Skin epidermis (tissue), 12 donors: ENCODE measurements at regions not wholly inside any gene's neighbourhood (a gene's known extent, or its start where the extent isn't known, plus 50 kb on each side); places are given as distances from the start of the nearest gene placed in this dataset.

ENCODE experiments used
- H3K27ac ChIP-seq, 21 experiments: fragments of 200-600 bp; sonication (generic) in 11 of 21; one replicate each; pipeline ENCODE4 v1.5.0; 2020; ENCODE audit warnings: mild to moderate bottlenecking in 3 of 21, inconsistent platforms in 2 of 21, moderate library complexity in 2 of 21
- H3K4me3 ChIP-seq, 7 experiments: fragments of 200-600 bp; sonication (generic) in 2 of 7; one replicate each; pipeline ENCODE4 v1.5.0; 2020; ENCODE audit warnings: inconsistent platforms in 2 of 7, mild to moderate bottlenecking in 2 of 7, moderate library complexity in 1 of 7

- no peak overlapping the region for H3K27ac ChIP-seq
Observed at GRCh38 chr21:16942703-16943102, 570.1 kb upstream of the CXADR start.

GRCh38 chr21:16943231-16943630, 569.6 kb upstream of the CXADR start:
- no peak overlapping the region for H3K27ac ChIP-seq
- no peak overlapping the region for H3K4me3 ChIP-seq

More at GRCh38 chr21:16942703-16943102, 570.1 kb upstream of the CXADR start:
- H3K4me3 ChIP-seq = no peak overlapping the region

- no peak overlapping the region for H3K27ac ChIP-seq
- H3K4me3 ChIP-seq = no peak overlapping the region
Observed at GRCh38 chr21:16945580-16945979, 567.3 kb upstream of the CXADR start.

GRCh38 chr21:16956824-16957223, 556.0 kb upstream of the CXADR start:
- H3K4me3 ChIP-seq = no peak overlapping the region
- H3K27ac ChIP-seq = no peak overlapping the region

- no peak overlapping the region for H3K4me3 ChIP-seq
- no peak overlapping the region for H3K27ac ChIP-seq
Observed at GRCh38 chr21:16965424-16965823, 547.4 kb upstream of the CXADR start.

- no peak overlapping the region for H3K4me3 ChIP-seq
- no peak overlapping the region for H3K27ac ChIP-seq
Observed at GRCh38 chr21:16968436-16968835, 544.4 kb upstream of the CXADR start.

GRCh38 chr21:16969636-16970035, 543.2 kb upstream of the CXADR start:
- H3K27ac ChIP-seq = no peak overlapping the region
- H3K4me3 ChIP-seq = no peak overlapping the region

- no peak overlapping the region for H3K27ac ChIP-seq
- no peak overlapping the region for H3K4me3 ChIP-seq
Observed at GRCh38 chr21:16974060-16974459, 538.8 kb upstream of the CXADR start.

- Histone ChIP-seq H3K27ac (peak overlapping the region in 4 of 21 experiments; percentile 1 to 70 (median 30)), H3K4me3 (no peak overlapping the region)
Observed at GRCh38 chr21:16976193-16976592, 536.6 kb upstream of the CXADR start.

GRCh38 chr21:16978309-16978895, 534.4 kb upstream of the CXADR start:
- no peak overlapping the region for H3K27ac ChIP-seq
- no peak overlapping the region for H3K4me3 ChIP-seq

- Histone ChIP-seq H3K27ac (no peak overlapping the region), H3K4me3 (no peak overlapping the region)
Observed at GRCh38 chr21:16979574-16979973, 533.3 kb upstream of the CXADR start.

GRCh38 chr21:16983420-16983819, 529.4 kb upstream of the CXADR start:
- Histone ChIP-seq H3K27ac (no peak overlapping the region), H3K4me3 (no peak overlapping the region)

GRCh38 chr21:16992448-16992847, 520.4 kb upstream of the CXADR start:
- Histone ChIP-seq H3K27ac (no peak overlapping the region), H3K4me3 (no peak overlapping the region)

- no peak overlapping the region for H3K4me3 ChIP-seq
- H3K27ac ChIP-seq = no peak overlapping the region
Observed at GRCh38 chr21:16993416-16994038, 519.3 kb upstream of the CXADR start.

- Histone ChIP-seq H3K27ac (peak overlapping the region in 7 of 21 experiments; percentile 13 to 59 (median 31)), H3K4me3 (no peak overlapping the region)
Observed at GRCh38 chr21:17002594-17003257, 510.1 kb upstream of the CXADR start.

- H3K27ac ChIP-seq = peak overlapping the region in 8 of 21 experiments; percentile 0 to 59 (median 30)
- H3K4me3 ChIP-seq = no peak overlapping the region
Observed at GRCh38 chr21:17003258-17003615, 509.6 kb upstream of the CXADR start.

- peak overlapping the region in 7 of 21 experiments; percentile 9 to 37 (median 15) for H3K27ac ChIP-seq
- no peak overlapping the region for H3K4me3 ChIP-seq
Observed at GRCh38 chr21:17003763-17004373, 509.0 kb upstream of the CXADR start.

- Histone ChIP-seq H3K4me3 (no peak overlapping the region), H3K27ac (no peak overlapping the region)
Observed at GRCh38 chr21:17032141-17032655, 480.6 kb upstream of the CXADR start.

- no peak overlapping the region for H3K27ac ChIP-seq
- H3K4me3 ChIP-seq = no peak overlapping the region
Observed at GRCh38 chr21:17044696-17045095, 468.1 kb upstream of the CXADR start.

GRCh38 chr21:17045214-17045853, 467.5 kb upstream of the CXADR start:
- Histone ChIP-seq H3K4me3 (no peak overlapping the region), H3K27ac (no peak overlapping the region)
